Adipocyte (in vitro differentiated cells): ENCODE measurements at regions not wholly inside any gene's neighbourhood (a gene's known extent, or its start where the extent isn't known, plus 50 kb on each side); places are given as distances from the start of the nearest gene placed in this dataset.
"Not testable (repeated sequence)": the region's sequence is repeated elsewhere in the genome, so short reads cannot be mapped to it uniquely, and the experiment has no call there.

Experiments used
- DNase-seq: peaks from one replicate; pipeline ENCODE4 v3.0.0-alpha.2; 2015; ENCODE audit warnings: low read depth
- H3K27me3 ChIP-seq: replicated peaks from 2 replicates; pipeline ENCODE4 v1.7.0; 2013; ENCODE audit warnings: mild to moderate bottlenecking, low read length, moderate library complexity; ENCODE audit not compliant: control insufficient read depth, insufficient read depth
- H3K36me3 ChIP-seq: 2 replicates; pipeline ENCODE4 v1.7.0; 2013; ENCODE audit warnings: low read length, mild to moderate bottlenecking, moderate library complexity; ENCODE audit not compliant: control insufficient read depth, insufficient read depth, severe bottlenecking
- H3K4me1 ChIP-seq: 2 replicates; pipeline ENCODE4 v1.7.0; 2013; ENCODE audit warnings: mild to moderate bottlenecking, low read length, moderate library complexity; ENCODE audit not compliant: control insufficient read depth, insufficient read depth
- H3K4me3 ChIP-seq: 2 replicates; pipeline ENCODE4 v1.7.0; 2013; ENCODE audit warnings: mild to moderate bottlenecking, low read length, moderate library complexity
- H3K9ac ChIP-seq: 2 replicates; pipeline ENCODE4 v1.7.0; 2013; ENCODE audit warnings: mild to moderate bottlenecking, low read length, moderate library complexity
- H3K9me3 ChIP-seq: 2 replicates; pipeline ENCODE4 v1.7.0; 2013; ENCODE audit warnings: mild to moderate bottlenecking, low read length, moderate library complexity; ENCODE audit not compliant: control insufficient read depth

DNA sequence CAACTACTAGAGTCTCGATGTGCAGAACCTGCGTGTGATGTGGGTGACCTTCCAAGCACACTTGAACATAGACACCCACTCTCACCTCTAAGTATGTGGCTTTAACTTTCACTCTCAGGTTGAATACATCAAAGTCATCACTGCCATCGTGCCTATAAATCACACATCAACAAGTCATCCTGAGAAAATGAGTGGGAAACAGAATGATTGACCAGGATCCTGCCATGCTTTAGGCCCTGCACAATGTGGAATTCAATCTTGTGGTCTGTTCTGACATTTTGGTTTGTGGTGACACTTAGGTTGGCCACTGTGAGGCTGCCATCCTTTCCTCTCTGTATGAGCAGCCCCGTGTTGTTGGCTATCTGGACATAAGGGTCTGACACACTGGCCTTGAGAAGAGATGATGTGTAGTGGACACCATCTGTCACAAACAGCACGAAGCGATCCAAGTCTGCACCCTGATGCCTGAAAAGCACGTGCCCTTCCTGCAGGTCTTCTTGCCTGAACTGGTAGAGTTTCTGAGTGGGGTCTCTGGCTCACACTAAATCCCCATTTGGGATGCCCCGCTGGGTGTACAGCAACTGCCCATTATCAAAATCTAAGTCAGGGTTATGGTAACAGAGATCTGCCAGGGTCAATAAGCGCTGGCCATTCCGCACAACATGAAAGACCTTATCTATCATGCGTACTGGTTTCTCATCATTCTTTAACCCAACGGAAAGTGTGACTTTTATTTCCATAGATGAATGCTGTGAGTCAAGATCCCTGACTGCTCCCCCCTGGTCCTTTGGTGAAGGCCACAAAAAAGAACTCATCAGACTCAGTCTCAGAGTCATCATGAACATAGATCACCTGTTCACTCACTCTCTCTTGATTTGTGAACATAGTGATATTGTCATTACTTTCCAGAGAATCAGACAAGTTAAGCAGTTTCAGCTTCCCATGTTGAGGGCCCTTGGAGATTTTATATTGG, 116.6 kb downstream of the ESM1 start:
- Histone ChIP-seq H3K9ac (no peak overlapping the region), H3K4me3 (no peak overlapping the region), H3K4me1 (peaks cover 8% of the 10 kb centered on the region), H3K27me3 (no peaks in the 10 kb centered on the region), H3K9me3 (no peaks in the 10 kb centered on the region), H3K36me3 (no peaks in the 10 kb centered on the region)
- no peak for DNase-seq

DNA sequence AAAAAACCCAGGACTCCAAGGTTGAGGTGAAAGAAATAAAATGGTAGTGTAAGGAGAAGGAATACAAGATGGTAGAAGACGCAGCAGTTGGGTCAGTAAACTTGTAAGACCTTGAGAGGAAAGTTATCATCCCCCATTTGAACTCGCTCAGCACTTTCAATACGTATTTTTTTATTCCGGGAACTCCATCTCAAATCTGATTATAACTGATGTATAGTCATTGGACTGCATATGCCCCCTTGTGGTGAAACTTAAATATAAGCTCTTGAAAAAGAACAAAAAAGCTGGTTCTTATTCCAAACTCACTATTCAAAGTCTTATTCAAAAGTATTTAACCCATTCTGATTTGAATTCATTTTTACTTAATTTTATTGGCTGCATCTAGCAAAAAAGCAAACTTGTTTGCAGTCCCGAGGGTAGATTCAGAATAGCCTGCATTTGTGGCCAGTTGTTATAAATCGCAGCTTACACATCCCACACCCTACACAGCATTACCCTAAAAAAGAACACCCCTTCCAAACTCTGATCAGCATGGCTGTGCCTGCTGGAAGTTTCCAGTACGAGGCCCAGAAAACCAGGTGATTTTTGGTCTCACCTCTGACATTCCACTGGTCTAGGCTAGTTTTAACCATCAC, 118.0 kb downstream of the ESM1 start:
- peaks cover 7% of the 10 kb centered on the region for H3K4me1 ChIP-seq
- peak overlapping the region; percentile 21 for H3K9ac ChIP-seq
- H3K4me3 ChIP-seq, result peak overlapping the region; percentile 18
- no peaks in the 10 kb centered on the region for H3K27me3 ChIP-seq
- peak; percentile 94 for DNase-seq
- H3K9me3 ChIP-seq, result no peaks in the 10 kb centered on the region
- no peaks in the 10 kb centered on the region for H3K36me3 ChIP-seq

DNA sequence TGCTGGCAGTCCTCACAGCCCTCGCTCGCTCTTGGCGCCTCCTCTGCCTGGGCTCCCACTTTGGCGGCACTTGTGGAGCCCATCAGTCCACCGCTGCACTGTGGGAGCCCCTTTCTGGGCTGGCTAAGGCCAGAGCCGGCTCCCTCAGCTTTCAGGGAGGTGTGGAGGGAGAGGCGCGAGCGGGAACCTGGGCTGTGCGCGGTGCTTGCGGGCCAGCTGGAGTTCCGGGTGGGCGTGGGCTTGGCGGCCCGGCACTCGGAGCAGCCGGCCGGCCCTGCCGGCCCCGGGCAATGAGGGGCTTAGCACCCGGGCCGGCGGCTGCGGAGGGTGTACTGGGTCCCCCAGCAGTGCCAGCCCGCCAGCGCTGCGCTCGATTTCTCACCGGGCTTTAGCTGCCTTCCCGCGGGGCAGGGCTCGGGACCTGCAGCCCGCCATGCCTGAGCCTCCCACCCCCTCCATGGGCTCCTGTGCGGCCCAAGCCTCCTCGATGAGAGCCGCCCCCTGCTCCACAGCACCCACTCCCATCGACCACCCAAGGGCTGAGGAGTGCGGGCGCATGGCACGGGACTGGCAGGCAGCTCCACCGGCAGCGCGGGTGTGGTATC, 120.4 kb downstream of the ESM1 start:
- not testable (repeated sequence) for H3K36me3 ChIP-seq, H3K27me3 ChIP-seq, H3K9ac ChIP-seq, DNase-seq, H3K9me3 ChIP-seq, H3K4me3 ChIP-seq
- peaks cover 25% of the 10 kb centered on the region for H3K4me1 ChIP-seq

DNA sequence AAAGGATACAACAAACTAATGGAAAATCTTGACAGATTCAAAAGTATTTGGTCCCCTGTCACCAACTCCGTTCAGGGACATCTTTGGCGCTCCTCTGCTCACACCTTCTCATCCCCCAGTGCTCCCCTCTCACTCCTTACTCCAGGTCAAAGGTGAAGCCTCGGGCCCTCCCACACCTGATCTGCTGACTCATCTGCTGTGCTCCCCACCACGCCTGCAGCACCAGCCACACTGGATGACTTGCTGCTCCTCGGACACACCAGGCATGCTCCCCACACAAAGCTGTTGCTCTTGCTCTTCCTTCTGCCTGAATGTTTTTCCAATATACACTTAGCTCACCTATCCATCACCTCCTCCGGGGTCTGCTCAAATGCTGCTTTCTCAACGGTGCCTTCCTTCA, 123.4 kb downstream of the ESM1 start:
- Histone ChIP-seq H3K9me3 (peaks cover 23% of the 10 kb centered on the region), H3K36me3 (no peaks in the 10 kb centered on the region), H3K4me1 (peaks cover 25% of the 10 kb centered on the region), H3K4me3 (no peak overlapping the region), H3K9ac (no peak overlapping the region), H3K27me3 (no peaks in the 10 kb centered on the region)
- no peak for DNase-seq

DNA sequence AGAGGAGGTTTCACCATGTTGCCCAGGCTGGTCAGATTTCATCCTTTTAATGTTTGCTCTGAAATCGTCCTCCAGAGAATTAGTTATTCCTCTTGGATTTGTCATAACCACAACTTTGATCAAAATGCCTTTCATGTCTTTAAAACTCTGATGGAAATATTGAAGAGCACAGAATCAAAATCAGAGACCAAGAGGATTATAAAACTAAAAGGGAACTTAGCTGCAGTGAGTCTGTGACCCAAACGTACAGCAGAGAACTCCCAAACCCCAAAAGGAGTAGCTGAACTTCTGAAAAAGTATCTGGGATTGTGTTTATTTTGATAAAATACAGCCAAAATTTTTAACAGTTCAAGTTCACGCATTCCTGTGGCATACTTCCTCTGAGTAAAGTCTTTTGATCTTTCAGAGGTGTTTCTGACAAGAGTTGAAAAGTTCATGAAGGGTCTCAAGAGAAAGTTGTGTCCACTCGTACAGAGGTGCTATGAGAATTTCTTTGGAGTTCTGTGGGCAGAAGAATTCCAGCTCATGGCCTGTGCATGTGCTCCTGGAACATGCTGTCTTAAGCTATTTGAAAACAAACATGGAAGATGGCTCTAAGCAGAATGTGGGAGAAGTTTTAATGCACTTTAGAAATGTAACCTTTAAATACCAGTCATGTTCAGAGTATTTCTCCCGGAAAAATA, 124.0 kb downstream of the ESM1 start:
- Histone ChIP-seq H3K9me3 (peaks cover 30% of the 10 kb centered on the region), H3K4me3 (peak overlapping the region; percentile 26), H3K36me3 (no peaks in the 10 kb centered on the region), H3K9ac (peak overlapping the region; percentile 16), H3K4me1 (peaks cover 25% of the 10 kb centered on the region), H3K27me3 (no peaks in the 10 kb centered on the region)
- peak; percentile 66 for DNase-seq

DNA sequence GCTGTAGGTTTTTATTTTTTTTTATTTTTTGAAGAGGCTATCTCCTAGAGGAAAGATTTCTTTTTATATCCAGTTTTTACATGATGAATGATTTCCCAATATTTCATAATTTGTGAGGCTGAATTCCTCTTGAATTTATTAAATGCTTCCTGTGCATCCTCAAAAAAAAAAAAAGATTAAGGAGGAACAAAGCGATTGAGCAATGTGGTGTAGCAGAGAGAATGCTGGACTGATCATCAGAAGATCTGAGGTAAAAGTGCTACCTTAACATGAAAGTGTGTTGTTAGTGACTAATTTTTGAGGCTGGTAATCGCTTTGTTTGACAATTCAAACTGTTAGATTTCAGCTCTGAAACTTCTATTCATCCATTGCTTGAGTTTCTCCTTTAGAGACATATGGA, 125.1 kb downstream of the ESM1 start:
- Histone ChIP-seq H3K27me3 (no peaks in the 10 kb centered on the region), H3K4me1 (peaks cover 25% of the 10 kb centered on the region), H3K9ac (no peak overlapping the region), H3K36me3 (no peaks in the 10 kb centered on the region), H3K9me3 (peaks cover 35% of the 10 kb centered on the region), H3K4me3 (peak overlapping the region; percentile 26)
- DNase-seq, result no peak

DNA sequence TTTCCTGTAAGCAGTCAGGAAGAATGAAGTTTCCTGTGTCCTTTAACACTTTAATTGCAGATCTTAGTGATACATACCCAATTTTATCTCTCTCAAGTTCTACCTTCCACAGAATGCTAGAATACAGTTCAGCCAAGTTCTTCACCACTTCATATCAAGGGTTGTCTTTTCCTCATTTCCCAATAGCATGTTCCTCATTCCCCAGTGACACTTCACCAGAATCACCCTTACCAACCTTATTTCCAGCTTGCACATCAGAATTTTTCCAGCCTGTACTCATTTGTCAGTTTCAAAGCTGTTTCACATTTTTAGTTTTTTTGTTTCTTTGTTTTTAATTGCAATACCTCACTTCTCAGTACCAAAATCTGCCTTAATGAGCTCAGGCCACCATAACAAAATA, 126.1 kb downstream of the ESM1 start:
- DNase-seq, result no peak
- Histone ChIP-seq H3K9me3 (peaks cover 35% of the 10 kb centered on the region), H3K4me1 (peaks cover 25% of the 10 kb centered on the region), H3K36me3 (no peaks in the 10 kb centered on the region), H3K9ac (no peak overlapping the region), H3K27me3 (no peaks in the 10 kb centered on the region), H3K4me3 (peak overlapping the region; percentile 7)

DNA sequence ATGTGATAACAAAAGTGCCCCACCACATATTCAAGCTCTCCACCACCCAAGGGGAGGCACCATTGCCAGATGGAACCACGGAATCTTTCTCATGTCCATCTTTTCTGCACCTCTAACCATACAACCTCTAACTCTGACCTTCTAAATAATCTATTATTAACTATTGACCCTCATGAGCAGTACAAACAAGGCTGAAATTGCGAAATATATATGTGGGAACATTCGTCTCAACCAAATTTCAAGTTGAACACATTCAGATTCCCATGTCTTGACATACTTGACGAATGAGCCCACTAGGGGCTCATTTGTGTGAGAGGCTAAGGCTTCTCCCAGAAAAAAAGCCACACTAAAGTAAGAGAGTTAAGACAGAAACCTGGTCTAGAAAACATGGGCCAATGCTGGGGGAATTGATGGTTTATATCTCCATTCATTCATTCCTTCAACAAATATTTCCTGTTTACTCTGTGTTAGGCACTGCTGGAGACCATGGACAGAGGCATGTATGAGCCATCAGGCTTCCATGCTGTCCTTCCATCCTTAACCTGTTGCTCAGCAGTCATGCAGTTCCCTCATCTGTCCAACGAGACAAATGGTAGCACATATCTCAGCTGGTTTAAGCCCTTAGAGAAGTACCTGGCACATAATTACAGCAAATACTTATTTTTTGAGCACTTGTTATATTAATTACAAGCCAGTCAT, 130.4 kb downstream of the ESM1 start:
- Histone ChIP-seq H3K9me3 (peaks cover 35% of the 10 kb centered on the region), H3K4me3 (no peak overlapping the region), H3K4me1 (peaks cover 7% of the 10 kb centered on the region), H3K9ac (no peak overlapping the region), H3K27me3 (no peaks in the 10 kb centered on the region), H3K36me3 (no peaks in the 10 kb centered on the region)
- DNase-seq, result no peak

DNA sequence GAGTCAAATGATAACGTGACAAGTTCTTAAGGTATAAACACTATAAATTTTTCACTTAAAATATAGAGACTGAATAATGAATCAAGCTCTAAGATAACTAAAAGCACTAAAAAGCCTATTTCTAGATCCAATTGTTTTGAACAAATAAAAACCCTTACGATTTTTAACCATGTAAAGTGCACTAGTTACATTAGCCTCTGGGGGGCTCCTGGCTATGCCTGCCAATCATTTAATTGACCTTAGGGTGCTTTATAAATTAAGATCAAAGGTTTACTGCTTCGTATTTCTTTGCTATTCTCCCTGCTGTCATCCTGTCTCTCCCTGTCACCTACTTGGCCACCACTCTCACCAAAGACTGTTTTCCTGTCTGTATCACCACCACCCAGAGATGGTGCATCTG, 133.4 kb downstream of the ESM1 start:
- H3K27me3 ChIP-seq, result no peaks in the 10 kb centered on the region
- peaks cover 11% of the 10 kb centered on the region for H3K9me3 ChIP-seq
- DNase-seq, result no peak
- H3K9ac ChIP-seq, result no peak overlapping the region
- H3K4me1 ChIP-seq, result no peaks in the 10 kb centered on the region
- no peak overlapping the region for H3K4me3 ChIP-seq
- H3K36me3 ChIP-seq, result no peaks in the 10 kb centered on the region

DNA sequence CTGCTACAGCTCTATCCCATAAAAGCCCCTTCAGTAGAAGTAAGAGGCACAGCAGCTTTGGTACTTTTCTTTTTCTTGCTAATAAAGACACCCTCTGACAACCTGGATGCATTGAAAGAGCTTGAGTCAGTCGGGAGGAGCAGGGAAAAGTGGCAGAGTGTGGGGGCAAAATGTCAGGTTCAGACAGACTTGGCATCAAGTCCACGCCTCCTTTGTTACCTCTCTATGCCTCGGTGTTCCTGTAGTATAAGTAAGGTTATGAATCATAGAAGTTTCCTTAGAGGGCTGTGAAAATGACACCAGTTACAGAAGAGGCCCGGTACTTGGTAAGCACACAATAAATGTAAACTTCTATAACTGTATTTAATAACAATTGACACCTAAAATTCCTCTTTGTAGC, 133.9 kb downstream of the ESM1 start:
- no peak for DNase-seq
- no peaks in the 10 kb centered on the region for H3K27me3 ChIP-seq

More for the DNA sequence above, 133.9 kb downstream of the ESM1 start:
- no peak overlapping the region for H3K9ac ChIP-seq
- peaks cover 6% of the 10 kb centered on the region for H3K9me3 ChIP-seq
- no peak overlapping the region for H3K4me3 ChIP-seq
- no peaks in the 10 kb centered on the region for H3K36me3 ChIP-seq
- H3K4me1 ChIP-seq, result no peaks in the 10 kb centered on the region
